Uterus (tissue), 3 donors: ENCODE measurements at regions not wholly inside any gene's neighbourhood (a gene's known extent, or its start where the extent isn't known, plus 50 kb on each side); places are given as distances from the start of the nearest gene placed in this dataset.

Experiments used
- DNase-seq, 2 donors: peaks; one replicate each; pipeline ENCODE4 v3.0.0-alpha.2; 2019 to 2020
- H3K27ac ChIP-seq, 2 donors: fragments of 200-600 bp; sonication (generic); 1 replicate in 1 of 2; 2 replicates in 1 of 2; pipeline ENCODE4 v1.5.1; 2016 to 2018
- H3K27me3 ChIP-seq, 2 donors: fragments of 200-600 bp; sonication (generic); one replicate each; pipeline ENCODE4 v1.5.1; 2018 to 2019; ENCODE audit warnings: control low read depth in 1 of 2
- H3K36me3 ChIP-seq, 2 donors: fragments of 200-600 bp; sonication (generic); one replicate each; pipeline ENCODE4 v1.5.1; 2019; ENCODE audit warnings: control low read depth in 1 of 2
- H3K4me1 ChIP-seq, 2 donors: fragments of 200-600 bp; sonication (generic); one replicate each; pipeline ENCODE4 v1.5.1; 2018 to 2019; ENCODE audit warnings: control low read depth in 1 of 2
- H3K4me3 ChIP-seq, 2 donors: fragments of 200-600 bp; sonication (generic); 1 replicate in 1 of 2; 2 replicates in 1 of 2; pipeline ENCODE4 v1.5.1; 2018 to 2019; ENCODE audit warnings: mild to moderate bottlenecking in 1 of 2
- H3K9me3 ChIP-seq, 2 donors: fragments of 200-600 bp; sonication (generic); one replicate each; pipeline ENCODE4 v1.5.1; 2019; ENCODE audit warnings: control low read depth in 1 of 2
- POLR2A ChIP-seq, 2 donors: fragments of 450-650 bp; IDR thresholded peaks; one replicate each; pipeline ENCODE4 v1.6.1; 2016; ENCODE audit warnings: antibody characterized with exemption in 2 of 2, mild to moderate bottlenecking in 1 of 2, moderate library complexity in 1 of 2
- intact Hi-C: fragments of 100-400 bp; cut with DNase I; formaldehyde crosslinking; loops from one replicate; pipeline ENCODE4 v1.15.1; 2023; ENCODE audit warnings: low total_unique reads
- TF ChIP-seq, protein P1 (sequence below), 4 experiments: fragments of 200-600 bp in 2 of 4; fragments of 450-650 bp in 2 of 4; sonication (generic) in 2 of 4; IDR thresholded peaks; one replicate each; pipeline ENCODE4 v1.5.1; 2016 to 2019; ENCODE audit warnings: antibody characterized with exemption in 4 of 4, mild to moderate bottlenecking in 2 of 4, moderate library complexity in 1 of 4
- donor health status: DM: yes; HTN: yes; CAD: no.

DNA sequence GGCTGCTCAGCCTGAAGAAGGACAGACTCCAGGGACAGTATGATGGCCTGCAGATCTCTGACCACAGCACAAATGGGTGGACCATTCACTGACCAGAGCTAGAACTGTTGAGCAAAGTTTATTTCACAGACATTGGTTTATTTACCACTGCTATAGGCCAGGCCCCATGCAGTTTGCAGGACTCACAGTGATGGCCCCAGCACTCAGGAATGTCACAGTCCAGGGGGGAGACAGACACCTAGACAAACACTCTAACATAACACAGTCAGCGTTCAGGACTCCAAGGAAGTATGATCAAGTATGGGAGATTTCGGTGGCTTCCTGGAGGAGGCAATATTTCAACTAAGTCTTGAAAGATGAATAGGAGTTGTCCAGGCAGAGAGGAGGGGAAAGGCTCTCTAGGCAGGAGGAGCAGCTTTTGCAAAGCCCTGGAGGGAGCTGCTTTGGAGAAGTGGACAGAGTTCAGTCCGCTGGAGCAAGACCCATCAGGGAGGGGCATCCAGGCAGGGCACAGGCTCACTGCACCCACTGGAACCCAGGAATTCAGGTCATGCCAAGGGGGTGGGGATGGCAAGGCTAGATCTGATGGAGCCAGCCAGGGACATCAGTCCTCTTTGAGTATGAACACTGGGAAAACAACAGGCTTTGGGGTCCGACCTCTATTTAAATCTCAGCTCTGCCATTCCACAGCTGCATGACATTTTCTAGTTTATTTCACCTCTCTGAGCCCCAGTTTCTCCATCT lies 454.3 kb downstream of the MATN1 start:
- Histone ChIP-seq H3K4me3 (no peak overlapping the region), H3K9me3 (no peaks in the 10 kb centered on the region), H3K27ac (no peak overlapping the region), H3K27me3 (no peaks in the 10 kb centered on the region), H3K4me1 (no peaks in the 10 kb centered on the region), H3K36me3 (no peaks in the 10 kb centered on the region)
- TF ChIP-seq, protein P1, sequence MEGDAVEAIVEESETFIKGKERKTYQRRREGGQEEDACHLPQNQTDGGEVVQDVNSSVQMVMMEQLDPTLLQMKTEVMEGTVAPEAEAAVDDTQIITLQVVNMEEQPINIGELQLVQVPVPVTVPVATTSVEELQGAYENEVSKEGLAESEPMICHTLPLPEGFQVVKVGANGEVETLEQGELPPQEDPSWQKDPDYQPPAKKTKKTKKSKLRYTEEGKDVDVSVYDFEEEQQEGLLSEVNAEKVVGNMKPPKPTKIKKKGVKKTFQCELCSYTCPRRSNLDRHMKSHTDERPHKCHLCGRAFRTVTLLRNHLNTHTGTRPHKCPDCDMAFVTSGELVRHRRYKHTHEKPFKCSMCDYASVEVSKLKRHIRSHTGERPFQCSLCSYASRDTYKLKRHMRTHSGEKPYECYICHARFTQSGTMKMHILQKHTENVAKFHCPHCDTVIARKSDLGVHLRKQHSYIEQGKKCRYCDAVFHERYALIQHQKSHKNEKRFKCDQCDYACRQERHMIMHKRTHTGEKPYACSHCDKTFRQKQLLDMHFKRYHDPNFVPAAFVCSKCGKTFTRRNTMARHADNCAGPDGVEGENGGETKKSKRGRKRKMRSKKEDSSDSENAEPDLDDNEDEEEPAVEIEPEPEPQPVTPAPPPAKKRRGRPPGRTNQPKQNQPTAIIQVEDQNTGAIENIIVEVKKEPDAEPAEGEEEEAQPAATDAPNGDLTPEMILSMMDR (IDR thresholded peaks at IDR 0.05) = no peak
- no peak for DNase-seq
- intact Hi-C loops = no loop called here

DNA sequence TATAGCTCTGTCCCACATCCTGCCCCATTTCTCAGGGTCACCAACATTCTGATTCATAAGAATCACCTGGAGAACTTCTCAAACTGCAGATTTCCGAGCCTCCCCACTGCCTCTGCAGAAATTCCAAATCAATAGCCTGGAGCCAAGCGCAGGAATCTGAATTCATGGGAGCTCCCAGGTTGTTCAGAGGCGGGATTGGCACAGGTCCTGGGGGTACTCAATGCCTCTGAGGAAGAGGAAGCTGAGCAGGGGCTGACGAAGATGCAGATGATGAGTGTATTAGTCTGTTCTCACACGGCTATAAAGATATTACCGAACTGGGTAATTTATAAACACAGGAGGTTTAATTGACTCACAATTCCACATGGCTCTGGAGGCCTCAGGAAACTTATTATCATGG lies 455.5 kb downstream of the MATN1 start:
- Histone ChIP-seq H3K4me3 (no peak overlapping the region), H3K9me3 (no peaks in the 10 kb centered on the region), H3K4me1 (no peaks in the 10 kb centered on the region), H3K27ac (no peak overlapping the region), H3K36me3 (no peaks in the 10 kb centered on the region), H3K27me3 (no peaks in the 10 kb centered on the region)
- DNase-seq = no peak
- TF ChIP-seq POLR2A (IDR thresholded peaks at IDR 0.05) = no peak
- TF ChIP-seq, protein P1 (IDR thresholded peaks at IDR 0.05) = no peak
- intact Hi-C loops = no loop called here

DNA sequence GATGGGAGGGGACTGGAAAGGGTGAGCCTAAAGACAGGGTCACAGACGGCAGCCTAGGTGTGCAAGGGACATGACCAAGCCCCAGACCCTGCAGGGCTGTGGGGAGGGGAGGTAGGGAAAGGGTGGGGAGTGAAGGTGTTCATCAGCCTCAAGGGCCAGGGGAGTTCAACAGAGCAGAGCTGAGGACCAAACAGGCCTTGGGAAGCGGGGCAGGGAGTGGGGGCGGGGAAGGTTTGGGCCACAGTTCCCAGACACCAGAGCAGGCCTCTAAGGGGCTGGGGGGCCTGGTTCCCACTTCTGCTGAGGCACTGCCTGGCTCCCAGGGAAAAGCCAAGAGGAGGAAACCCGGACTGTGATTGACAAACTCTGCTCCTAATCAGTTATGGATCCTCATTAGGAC lies 456.3 kb downstream of the MATN1 start:
- Histone ChIP-seq H3K9me3 (no peaks in the 10 kb centered on the region), H3K4me3 (no peak overlapping the region), H3K27me3 (no peaks in the 10 kb centered on the region), H3K36me3 (no peaks in the 10 kb centered on the region), H3K4me1 (no peaks in the 10 kb centered on the region), H3K27ac (no peak overlapping the region)
- intact Hi-C loops = no loop called here
- TF ChIP-seq, protein P1 (IDR thresholded peaks at IDR 0.05) = no peak
- no peak for TF ChIP-seq POLR2A (IDR thresholded peaks at IDR 0.05)
- no peak for DNase-seq

DNA sequence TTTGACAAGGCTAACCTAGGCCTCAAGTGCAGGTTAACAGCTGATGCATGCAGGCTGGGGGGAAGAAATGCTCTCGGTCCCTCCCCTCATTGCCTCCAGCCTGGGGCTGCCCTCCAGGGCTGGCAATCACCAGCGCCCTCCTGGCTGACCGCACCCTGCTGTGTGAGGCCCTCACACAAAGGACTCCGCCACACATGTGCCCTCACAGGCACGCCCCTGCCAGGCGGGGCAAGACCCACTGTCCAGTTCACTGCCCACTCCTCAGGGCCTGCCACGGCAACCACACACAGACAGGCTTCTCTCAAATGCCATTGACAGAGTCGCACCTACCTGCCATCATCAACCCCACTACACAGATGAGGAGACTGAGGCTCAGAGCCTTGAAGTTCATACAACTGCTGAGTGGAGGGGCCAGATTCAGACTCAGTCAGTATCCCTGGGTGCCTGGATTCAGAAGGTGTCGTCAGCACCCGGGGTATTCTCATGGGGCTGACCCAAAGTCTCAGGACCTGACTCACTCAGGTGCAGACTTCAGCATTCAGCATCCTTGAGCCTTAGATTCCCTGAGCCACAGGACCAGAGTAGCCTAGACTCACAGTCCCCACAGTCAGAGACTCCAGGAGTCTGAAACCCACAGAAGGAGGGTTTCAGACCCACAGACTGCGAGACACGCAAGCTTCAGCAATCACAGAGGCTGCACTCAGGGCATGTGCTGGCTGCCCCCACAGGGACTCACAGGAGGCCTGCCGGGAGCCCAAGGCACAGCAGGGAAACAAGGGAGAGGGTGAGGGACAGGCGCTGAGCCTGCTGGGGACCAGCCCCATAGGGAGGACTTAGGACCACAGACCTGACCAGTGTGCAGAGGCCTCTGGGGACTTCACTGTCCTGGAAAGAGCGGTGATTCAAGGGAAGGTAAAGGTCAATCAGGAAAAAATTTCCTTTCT lies 458.0 kb downstream of the MATN1 start:
- no peak overlapping the region for H3K27ac ChIP-seq
- DNase-seq = no peak
- H3K36me3 ChIP-seq = no peaks in the 10 kb centered on the region
- no peaks in the 10 kb centered on the region for H3K27me3 ChIP-seq
- no peak overlapping the region for H3K4me3 ChIP-seq
- H3K9me3 ChIP-seq = no peaks in the 10 kb centered on the region
- no peaks in the 10 kb centered on the region for H3K4me1 ChIP-seq
- no peak for TF ChIP-seq POLR2A (IDR thresholded peaks at IDR 0.05)
- TF ChIP-seq, protein P1 (IDR thresholded peaks at IDR 0.05) = no peak
- intact Hi-C loops = no loop called here

DNA sequence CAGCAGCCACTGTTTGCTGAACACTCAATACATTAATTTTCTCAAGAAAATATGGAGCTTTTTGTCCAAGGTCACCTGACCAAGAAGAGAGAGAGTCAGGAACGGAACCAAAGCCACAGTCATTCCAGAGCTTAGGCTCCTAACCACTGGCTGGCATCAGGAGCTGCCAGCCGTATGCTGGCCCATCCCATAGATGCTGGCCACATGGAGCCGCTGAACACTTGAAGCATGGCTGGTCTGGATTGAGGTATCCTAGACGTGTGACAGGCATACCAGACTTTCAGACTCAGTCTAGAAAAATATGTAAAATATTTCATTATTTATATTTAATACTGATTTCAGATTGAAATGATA lies 458.7 kb downstream of the MATN1 start:
- Histone ChIP-seq H3K9me3 (no peaks in the 10 kb centered on the region), H3K27ac (no peak overlapping the region), H3K4me1 (no peaks in the 10 kb centered on the region), H3K36me3 (no peaks in the 10 kb centered on the region), H3K4me3 (no peak overlapping the region), H3K27me3 (no peaks in the 10 kb centered on the region)
- DNase-seq = no peak
- no peak for TF ChIP-seq POLR2A (IDR thresholded peaks at IDR 0.05)
- TF ChIP-seq, protein P1 (IDR thresholded peaks at IDR 0.05) = no peak
- intact Hi-C loops = no loop called here
